Fibroblast of mammary gland (primary cell): ENCODE measurements at regions not wholly inside any gene's neighbourhood (a gene's known extent, or its start where the extent isn't known, plus 50 kb on each side); places are given as distances from the start of the nearest gene placed in this dataset.

Experiments used
- DNase-seq: peaks from one replicate; pipeline ENCODE4 v3.0.0-alpha.2; 2010; ENCODE audit warnings: low read depth
- H3K4me3 ChIP-seq: 2 replicates; pipeline ENCODE4 v1.5.1; 2011; ENCODE audit warnings: low read depth, mild to moderate bottlenecking, low read length, moderate library complexity; ENCODE audit not compliant: control insufficient read depth
- TF ChIP-seq, protein P1 (sequence below): conservative IDR thresholded peaks from 2 replicates; pipeline ENCODE4 v1.5.1; 2011; ENCODE audit warnings: low read depth, low read length, inconsistent platforms; ENCODE audit not compliant: control insufficient read depth, insufficient read depth

DNA sequence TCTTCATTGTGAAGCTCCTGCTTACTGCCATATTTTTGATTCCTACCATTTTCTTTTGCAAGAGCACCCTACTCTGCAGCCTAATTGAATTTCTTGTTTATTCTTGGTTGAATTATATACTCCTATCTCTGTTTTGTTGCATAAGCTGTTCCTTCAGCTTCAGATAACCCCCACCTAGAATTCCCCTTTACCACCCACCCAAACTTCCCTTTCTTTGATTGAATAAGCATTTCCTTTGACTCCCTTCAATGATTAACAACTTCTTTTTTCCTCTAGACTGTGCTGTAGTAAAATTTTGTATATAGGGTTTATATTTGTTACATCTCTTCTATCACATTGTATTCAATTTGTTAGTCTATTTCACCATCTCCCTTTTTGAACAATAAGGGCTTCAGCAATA is 168.1 kb downstream of the GPR37 start:
- TF ChIP-seq, protein P1, sequence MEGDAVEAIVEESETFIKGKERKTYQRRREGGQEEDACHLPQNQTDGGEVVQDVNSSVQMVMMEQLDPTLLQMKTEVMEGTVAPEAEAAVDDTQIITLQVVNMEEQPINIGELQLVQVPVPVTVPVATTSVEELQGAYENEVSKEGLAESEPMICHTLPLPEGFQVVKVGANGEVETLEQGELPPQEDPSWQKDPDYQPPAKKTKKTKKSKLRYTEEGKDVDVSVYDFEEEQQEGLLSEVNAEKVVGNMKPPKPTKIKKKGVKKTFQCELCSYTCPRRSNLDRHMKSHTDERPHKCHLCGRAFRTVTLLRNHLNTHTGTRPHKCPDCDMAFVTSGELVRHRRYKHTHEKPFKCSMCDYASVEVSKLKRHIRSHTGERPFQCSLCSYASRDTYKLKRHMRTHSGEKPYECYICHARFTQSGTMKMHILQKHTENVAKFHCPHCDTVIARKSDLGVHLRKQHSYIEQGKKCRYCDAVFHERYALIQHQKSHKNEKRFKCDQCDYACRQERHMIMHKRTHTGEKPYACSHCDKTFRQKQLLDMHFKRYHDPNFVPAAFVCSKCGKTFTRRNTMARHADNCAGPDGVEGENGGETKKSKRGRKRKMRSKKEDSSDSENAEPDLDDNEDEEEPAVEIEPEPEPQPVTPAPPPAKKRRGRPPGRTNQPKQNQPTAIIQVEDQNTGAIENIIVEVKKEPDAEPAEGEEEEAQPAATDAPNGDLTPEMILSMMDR: no peak
- H3K4me3 ChIP-seq: no peak overlapping the region
- no peak for DNase-seq

DNA sequence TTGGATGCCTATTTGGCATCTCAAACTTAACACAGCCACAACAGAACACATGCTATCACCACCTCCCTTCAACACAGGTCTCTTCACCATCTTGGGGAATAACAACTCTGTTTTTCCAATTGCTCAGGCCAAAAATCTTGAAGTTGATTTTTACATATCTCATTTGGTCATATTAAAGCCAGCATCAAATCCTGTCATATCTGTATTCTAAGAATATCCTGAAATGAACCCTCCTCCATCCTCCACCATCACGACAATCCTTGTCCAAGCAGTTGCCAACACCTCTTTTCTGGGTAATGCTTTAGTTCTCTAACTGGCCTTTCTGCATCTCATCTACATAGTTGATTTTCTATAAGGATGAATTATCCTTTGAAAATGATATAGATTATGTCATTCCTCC is 168.7 kb downstream of the GPR37 start:
- TF ChIP-seq, protein P1: no peak
- H3K4me3 ChIP-seq: no peak overlapping the region
- no peak for DNase-seq

DNA sequence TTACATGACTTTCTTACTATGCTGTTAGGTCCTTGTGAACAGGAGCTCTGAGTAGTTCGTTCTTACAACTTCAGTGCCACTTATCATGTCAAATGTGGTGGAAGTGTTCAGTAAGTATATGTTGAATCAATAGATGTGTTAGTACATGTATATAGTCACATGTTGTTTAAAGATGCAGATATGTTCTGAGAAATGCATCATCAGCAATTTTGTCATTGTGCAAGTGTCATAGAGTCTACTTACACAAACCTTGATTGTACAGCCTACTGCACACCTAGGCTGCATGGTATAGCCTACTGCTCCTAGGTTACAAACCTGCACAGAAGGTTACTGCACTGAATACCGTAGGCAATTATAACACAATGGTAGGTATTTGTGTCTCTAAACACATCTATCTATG is 174.8 kb downstream of the GPR37 start:
- no peak overlapping the region for H3K4me3 ChIP-seq
- no peak for DNase-seq
- TF ChIP-seq, protein P1: no peak

DNA sequence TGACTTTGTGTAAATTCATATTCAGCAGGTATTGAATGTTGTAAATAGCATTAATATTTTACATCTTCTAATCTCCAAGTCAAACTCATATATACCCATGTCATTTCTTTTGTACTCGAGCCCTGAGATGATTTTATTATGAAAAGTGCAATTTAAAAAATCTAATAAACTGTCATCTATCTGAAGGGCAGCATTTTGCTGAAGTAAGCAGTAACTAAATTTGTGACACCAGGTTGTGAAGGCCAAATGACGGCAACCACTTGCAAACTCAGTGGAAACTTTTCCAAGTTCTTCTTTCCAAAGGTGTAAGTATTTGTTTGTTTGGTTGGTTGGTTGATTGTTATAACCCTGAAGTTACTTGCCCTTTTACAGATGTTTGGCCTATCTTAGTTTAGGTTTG is 188.3 kb downstream of the GPR37 start:
- DNase-seq: no peak
- TF ChIP-seq, protein P1: no peak
- H3K4me3 ChIP-seq: no peak overlapping the region

DNA sequence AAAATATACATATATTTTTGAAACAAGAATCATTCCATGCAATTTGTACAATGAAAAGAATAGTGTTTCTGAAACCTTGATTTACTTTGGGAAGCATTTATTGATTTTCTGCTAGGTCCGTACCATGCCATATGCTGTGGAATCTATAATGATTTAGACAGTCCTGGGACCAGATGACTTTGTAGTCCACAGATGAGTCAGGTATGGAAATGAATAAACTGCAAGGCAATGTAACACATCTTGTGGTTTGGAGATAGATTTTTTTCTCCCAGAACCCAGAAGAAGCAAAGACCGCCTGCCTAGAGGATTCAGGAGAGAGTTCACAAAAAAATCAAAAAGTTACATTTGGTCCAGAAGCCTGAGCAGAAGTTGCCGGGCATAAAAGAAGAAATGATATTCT is 190.4 kb downstream of the GPR37 start:
- no peak overlapping the region for H3K4me3 ChIP-seq
- no peak for DNase-seq
- TF ChIP-seq, protein P1: no peak

DNA sequence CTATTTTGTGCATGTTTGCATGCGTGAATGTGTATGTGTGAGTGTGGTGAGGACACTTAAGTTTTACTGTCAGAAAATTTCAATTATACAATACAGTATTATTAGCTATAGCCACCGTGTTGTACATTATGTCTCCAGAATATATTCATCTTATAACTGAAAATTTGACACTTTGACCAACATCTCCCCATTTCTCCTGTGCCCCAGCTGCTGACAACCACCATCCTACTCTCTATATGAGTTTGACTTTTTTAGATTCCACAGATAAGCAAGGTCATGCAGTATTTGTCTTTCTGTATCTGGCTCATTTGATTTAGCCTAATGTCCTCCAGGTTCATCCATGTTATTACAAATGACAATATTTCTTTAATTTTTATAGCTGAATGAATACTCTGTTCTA is 195.0 kb downstream of the GPR37 start:
- TF ChIP-seq, protein P1: no peak
- no peak for DNase-seq
- no peak overlapping the region for H3K4me3 ChIP-seq

DNA sequence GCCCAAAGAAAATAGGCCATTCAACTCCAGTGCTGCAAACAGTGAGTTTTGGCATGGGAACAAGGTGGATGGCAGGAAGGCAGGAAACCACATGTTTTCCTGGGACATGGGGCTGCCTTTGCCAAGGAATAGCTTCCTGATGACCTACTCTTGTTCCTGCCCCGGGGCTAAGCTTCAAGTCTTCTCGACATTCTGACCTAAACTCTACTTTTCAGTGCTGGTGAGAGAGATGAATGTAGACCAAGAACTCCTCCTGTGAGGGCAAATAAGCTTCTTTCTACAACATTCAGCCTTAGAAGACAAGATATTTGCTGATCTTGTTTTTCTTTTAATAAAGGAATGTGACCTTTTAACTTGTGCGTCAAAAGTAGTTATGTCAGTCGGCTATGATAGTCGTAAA is 199.0 kb downstream of the GPR37 start:
- no peak overlapping the region for H3K4me3 ChIP-seq
- DNase-seq: no peak
- TF ChIP-seq, protein P1: no peak
